ENCODE measurements at regions not wholly inside any gene's neighbourhood (a gene's known extent, or its start where the extent isn't known, plus 50 kb on each side); places are given as distances from the start of the nearest gene placed in this dataset.

DNA sequence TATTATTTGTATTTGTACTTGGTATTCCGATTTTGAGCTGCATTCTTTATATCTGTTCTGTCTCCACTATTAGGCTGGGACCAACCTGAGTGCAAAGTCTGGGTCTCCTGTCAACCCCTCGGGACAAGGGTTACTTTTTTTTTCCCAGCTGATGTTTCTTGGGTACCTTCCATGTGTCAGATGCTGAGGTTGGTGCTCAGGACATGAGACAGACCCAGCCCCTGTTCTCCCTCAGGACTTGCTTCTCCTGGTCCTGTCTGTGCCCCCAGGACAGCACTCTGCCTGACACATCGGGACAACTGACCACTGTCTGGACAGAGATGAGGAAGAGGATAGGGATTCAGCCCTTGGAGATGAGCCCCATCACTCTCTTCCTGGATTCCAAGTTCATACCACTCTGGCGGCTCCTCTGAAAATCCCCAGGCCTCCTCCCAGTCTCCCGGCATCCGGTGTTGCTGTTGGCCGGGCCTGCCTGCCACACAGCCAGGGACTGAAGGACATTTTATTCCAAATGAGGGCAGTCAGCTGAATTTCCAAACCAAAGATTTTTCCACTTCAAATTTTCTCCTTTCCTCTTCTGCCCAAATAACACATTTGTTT is 55.6 kb upstream of the FMOD start (continued):
- TF ChIP-seq AHDC1 (CRISPR knock-in tag; IDR thresholded peaks at IDR 0.05; ENCODE audit: borderline replicate concordance) (no peak), HDAC2 (CRISPR knock-in tag; IDR thresholded peaks at IDR 0.05) (no peak), ZNF891 (CRISPR knock-in tag; IDR thresholded peaks at IDR 0.05) (no peak), CHD2 (IDR thresholded peaks at IDR 0.05; ENCODE audit: low read depth, low read length) (no peak), ZNF331 (CRISPR knock-in tag; IDR thresholded peaks at IDR 0.05) (no peak)
- TF ChIP-seq, protein P1, sequence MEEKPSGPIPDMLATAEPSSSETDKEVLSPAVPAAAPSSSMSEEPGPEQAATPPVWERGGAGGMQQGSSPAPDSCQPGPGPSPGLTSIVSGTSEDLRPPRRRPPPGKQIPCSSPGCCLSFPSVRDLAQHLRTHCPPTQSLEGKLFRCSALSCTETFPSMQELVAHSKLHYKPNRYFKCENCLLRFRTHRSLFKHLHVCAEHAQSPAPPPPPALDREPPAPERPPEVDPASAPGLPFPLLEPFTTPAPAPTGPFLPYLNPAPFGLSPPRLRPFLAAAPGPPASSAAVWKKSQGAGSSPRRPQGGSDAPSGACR (CRISPR knock-in tag; IDR thresholded peaks at IDR 0.05): no peak
- TF ChIP-seq, protein P2, sequence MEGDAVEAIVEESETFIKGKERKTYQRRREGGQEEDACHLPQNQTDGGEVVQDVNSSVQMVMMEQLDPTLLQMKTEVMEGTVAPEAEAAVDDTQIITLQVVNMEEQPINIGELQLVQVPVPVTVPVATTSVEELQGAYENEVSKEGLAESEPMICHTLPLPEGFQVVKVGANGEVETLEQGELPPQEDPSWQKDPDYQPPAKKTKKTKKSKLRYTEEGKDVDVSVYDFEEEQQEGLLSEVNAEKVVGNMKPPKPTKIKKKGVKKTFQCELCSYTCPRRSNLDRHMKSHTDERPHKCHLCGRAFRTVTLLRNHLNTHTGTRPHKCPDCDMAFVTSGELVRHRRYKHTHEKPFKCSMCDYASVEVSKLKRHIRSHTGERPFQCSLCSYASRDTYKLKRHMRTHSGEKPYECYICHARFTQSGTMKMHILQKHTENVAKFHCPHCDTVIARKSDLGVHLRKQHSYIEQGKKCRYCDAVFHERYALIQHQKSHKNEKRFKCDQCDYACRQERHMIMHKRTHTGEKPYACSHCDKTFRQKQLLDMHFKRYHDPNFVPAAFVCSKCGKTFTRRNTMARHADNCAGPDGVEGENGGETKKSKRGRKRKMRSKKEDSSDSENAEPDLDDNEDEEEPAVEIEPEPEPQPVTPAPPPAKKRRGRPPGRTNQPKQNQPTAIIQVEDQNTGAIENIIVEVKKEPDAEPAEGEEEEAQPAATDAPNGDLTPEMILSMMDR (CRISPR knock-in tag; IDR thresholded peaks at IDR 0.05): no peak
